Spinal cord (tissue), 9 donors: ENCODE measurements at regions not wholly inside any gene's neighbourhood (a gene's known extent, or its start where the extent isn't known, plus 50 kb on each side); places are given as distances from the start of the nearest gene placed in this dataset.
"Not testable (repeated sequence)": the region's sequence is repeated elsewhere in the genome, so short reads cannot be mapped to it uniquely, and the experiment has no call there.

Source experiments
- DNase-seq, 6 donors: peaks; one replicate each; pipeline versions ENCODE4 v3.0.0 to v3.0.0-alpha.2; 2013 to 2015; ENCODE audit warnings: low spot score in 6 of 6, low read depth in 4 of 6
- H3K27ac ChIP-seq: one replicate; pipeline ENCODE4 v1.5.1; 2013; ENCODE audit warnings: low read depth, low read length, control low read depth
- H3K27me3 ChIP-seq: one replicate; pipeline ENCODE4 v1.6.1; 2013; ENCODE audit warnings: low read length; ENCODE audit not compliant: control insufficient read depth, insufficient read depth
- H3K36me3 ChIP-seq: one replicate; pipeline ENCODE4 v1.6.1; 2013; ENCODE audit warnings: low read length; ENCODE audit not compliant: control insufficient read depth, insufficient read depth
- H3K4me1 ChIP-seq: one replicate; pipeline ENCODE4 v1.6.1; 2013; ENCODE audit warnings: low read length; ENCODE audit not compliant: control insufficient read depth, insufficient read depth
- H3K4me3 ChIP-seq: one replicate; pipeline ENCODE4 v1.5.1; 2013; ENCODE audit warnings: low read depth, low read length, control low read depth
- H3K9me3 ChIP-seq: one replicate; pipeline ENCODE4 v1.6.1; 2013; ENCODE audit warnings: low read length; ENCODE audit not compliant: control insufficient read depth, insufficient read depth
- whole genome bisulfite sequencing: methylation state at CpG from one replicate; pipeline ENCODE4 v1.1.5; 2013; ENCODE audit warnings: missing lambda C conversion rate; ENCODE audit not compliant: insufficient coverage; 5-methylcytosine and 5-hydroxymethylcytosine counted together
- donor health status: healthy.

- no peak for DNase-seq
- H3K9me3 ChIP-seq: no peaks in the 10 kb centered on the region
- WGBS: 86% methylated on average over 3 of the region's 6 CpGs
- no peaks in the 10 kb centered on the region for H3K27me3 ChIP-seq
- no peak overlapping the region for H3K27ac ChIP-seq
- H3K4me3 ChIP-seq: no peak overlapping the region
- H3K36me3 ChIP-seq: no peaks in the 10 kb centered on the region
- H3K4me1 ChIP-seq: peaks cover 31% of the 10 kb centered on the region
Observed at GRCh38 chr6:43931201-43931600, 161.2 kb downstream of the VEGFA start.

DNA sequence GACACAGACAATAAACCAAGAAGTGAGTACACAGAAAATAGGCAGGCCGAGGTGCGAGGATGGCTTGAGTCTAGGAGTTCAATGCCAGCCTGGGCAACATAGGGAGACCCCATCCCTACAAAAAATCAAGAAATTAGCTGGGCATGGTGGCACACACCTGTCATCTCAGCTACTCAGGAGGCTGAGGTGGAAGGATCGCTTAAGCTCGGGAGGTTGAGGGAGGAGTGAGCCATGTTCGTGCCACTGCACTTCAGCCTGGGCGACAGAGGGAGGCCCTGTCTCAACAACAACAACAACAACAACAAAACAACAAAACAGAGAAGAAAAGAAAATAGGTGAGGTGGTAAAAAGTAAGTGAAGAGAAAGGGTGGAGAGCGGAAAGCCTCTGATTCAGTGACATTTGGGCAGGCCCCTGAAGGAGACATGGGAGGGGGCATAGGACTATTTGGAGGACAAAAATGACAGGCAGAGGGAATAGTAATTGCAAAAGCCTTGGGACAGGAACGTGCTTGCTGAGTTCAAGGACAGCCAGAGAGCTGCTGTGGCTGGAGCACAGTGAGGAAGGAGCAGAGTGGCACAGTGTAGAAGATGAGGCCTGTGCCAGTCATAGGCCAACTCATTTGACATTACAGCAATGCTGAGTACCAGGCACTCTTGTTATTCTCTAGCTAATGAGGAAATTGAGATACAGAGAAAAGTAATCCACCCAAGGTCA lies 160.6 kb downstream of the VEGFA start:
- Histone ChIP-seq H3K4me1 (peaks cover 29% of the 10 kb centered on the region), H3K27me3 (no peaks in the 10 kb centered on the region), H3K4me3 (no peak overlapping the region), H3K27ac (no peak overlapping the region), H3K36me3 (no peaks in the 10 kb centered on the region), H3K9me3 (no peaks in the 10 kb centered on the region)
- no peak for DNase-seq
- 95% methylated on average over 4 of the region's 8 CpGs for WGBS

DNA sequence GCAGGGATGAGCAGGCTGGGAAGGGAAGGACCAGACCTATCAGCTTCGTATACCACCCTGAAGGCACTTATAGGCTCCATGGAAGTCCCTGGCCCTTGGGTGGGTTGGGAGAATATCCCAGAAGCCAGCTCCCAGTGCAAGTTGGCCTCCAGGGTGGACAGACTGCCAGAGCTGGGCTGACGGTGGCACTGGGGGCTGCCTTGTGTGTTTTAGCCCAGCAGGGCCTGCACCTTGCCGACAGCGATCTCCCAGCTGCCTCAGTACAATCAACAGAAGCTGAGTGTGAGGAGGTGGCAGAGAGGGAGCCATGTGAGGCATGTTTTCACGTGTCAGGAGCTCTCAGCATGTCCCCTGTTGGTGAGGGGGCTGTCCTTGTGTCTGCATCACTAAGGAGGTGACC lies 159.5 kb downstream of the VEGFA start:
- no peaks in the 10 kb centered on the region for H3K36me3 ChIP-seq
- H3K4me1 ChIP-seq: peaks cover 34% of the 10 kb centered on the region
- no peak overlapping the region for H3K4me3 ChIP-seq
- WGBS: 97% methylated on average over 3 of the region's 5 CpGs
- H3K9me3 ChIP-seq: no peaks in the 10 kb centered on the region
- DNase-seq: no peak
- H3K27me3 ChIP-seq: no peaks in the 10 kb centered on the region
- no peak overlapping the region for H3K27ac ChIP-seq

- Histone ChIP-seq H3K36me3 (no peaks in the 10 kb centered on the region), H3K27ac (no peak overlapping the region), H3K9me3 (no peaks in the 10 kb centered on the region), H3K27me3 (no peaks in the 10 kb centered on the region), H3K4me3 (no peak overlapping the region), H3K4me1 (peaks cover 34% of the 10 kb centered on the region)
- WGBS: 84% methylated on average over 3 of the region's 4 CpGs
- DNase-seq: no peak
Observed at GRCh38 chr6:43927532-43928210, 157.7 kb downstream of the VEGFA start.

DNA sequence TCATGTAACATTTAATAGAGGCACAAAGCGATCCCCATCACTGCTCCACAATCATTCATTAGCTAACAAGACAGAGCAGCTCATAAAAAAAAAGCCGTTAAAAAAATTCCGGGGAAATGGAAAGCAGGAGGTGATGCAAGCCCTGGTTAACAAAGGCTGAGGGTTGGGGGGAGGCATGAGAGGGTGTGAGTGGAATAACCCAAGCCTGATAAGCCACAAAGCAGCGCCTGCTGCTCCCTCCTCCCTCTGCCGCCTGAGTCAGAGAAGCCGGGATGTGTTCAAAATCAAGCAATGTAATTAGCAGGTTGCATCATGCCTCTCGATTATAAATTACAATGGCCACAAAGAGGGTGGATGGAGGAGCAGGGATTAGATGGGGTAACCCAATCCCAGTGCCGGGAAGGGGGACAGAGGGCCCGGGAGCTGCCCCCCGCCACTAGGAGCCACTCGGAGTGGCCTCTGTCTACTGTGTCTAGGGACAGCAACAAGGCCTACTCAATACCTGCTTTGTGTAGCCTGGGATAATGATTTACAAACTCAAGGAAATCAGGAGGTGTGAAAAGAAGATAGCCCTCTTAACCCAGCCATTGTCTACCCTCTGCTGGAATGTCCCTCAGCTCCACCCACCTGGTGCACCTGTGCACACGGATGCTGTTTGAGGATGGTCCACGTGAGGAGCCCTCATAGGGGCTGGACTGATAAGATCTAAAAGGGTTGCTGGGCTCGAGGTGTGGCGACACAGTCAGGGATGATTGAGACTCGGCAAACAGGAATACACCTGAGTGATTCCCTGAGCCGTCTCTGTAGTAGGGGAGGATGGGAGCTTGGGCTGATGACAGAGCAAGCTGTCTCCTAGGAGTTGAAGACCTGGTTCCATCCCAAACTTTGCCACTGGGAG lies 156.9 kb downstream of the VEGFA start:
- Histone ChIP-seq H3K27me3 (no peaks in the 10 kb centered on the region), H3K36me3 (no peaks in the 10 kb centered on the region), H3K9me3 (no peaks in the 10 kb centered on the region), H3K4me1 (peaks cover 33% of the 10 kb centered on the region), H3K27ac (no peak overlapping the region), H3K4me3 (no peak overlapping the region)
- 56% methylated on average over 8 of the region's 17 CpGs for WGBS
- DNase-seq: peak in 4 of 6 donors; percentile 15 to 90 (median 51)

- no CpG with 5 or more reads among the region's 7 CpGs for WGBS
- not testable (repeated sequence) for H3K36me3 ChIP-seq, H3K27me3 ChIP-seq, H3K27ac ChIP-seq, DNase-seq, H3K4me3 ChIP-seq, H3K9me3 ChIP-seq
- H3K4me1 ChIP-seq: peaks cover 33% of the 10 kb centered on the region
Observed at GRCh38 chr6:43925636-43926139, 155.7 kb downstream of the VEGFA start.

GRCh38 chr6:43924222-43924702 lies 154.3 kb downstream of the VEGFA start:
- H3K27me3 ChIP-seq: no peaks in the 10 kb centered on the region
- H3K9me3 ChIP-seq: no peaks in the 10 kb centered on the region
- no peak overlapping the region for H3K27ac ChIP-seq
- no peak overlapping the region for H3K4me3 ChIP-seq
- H3K4me1 ChIP-seq: peaks cover 33% of the 10 kb centered on the region
- peak in 1 of 6 donors; percentile 76 for DNase-seq
- 33% methylated on average over 12 of the region's 12 CpGs for WGBS
- H3K36me3 ChIP-seq: no peaks in the 10 kb centered on the region

GRCh38 chr6:43923376-43924221 lies 153.6 kb downstream of the VEGFA start:
- no peaks in the 10 kb centered on the region for H3K36me3 ChIP-seq
- WGBS: 85% methylated on average over 14 of the region's 15 CpGs
- no peak overlapping the region for H3K27ac ChIP-seq
- H3K4me1 ChIP-seq: peaks cover 33% of the 10 kb centered on the region
- no peaks in the 10 kb centered on the region for H3K9me3 ChIP-seq
- no peak overlapping the region for H3K4me3 ChIP-seq
- no peaks in the 10 kb centered on the region for H3K27me3 ChIP-seq
- no peak for DNase-seq
